ENCODE measurements at regions not wholly inside any gene's neighbourhood (a gene's known extent, or its start where the extent isn't known, plus 50 kb on each side); places are given as distances from the start of the nearest gene placed in this dataset.
A peak's percentile ranks its signal among the peaks of the same experiment; 100 is the strongest.
"Not testable (repeated sequence)": the region's sequence is repeated elsewhere in the genome, so short reads cannot be mapped to it uniquely, and the experiment has no call there.

- no peak for DNase-seq
Measured at GRCh38 chr5:166726406-166726805, 1565.0 kb upstream of the WWC1 start.

DNA sequence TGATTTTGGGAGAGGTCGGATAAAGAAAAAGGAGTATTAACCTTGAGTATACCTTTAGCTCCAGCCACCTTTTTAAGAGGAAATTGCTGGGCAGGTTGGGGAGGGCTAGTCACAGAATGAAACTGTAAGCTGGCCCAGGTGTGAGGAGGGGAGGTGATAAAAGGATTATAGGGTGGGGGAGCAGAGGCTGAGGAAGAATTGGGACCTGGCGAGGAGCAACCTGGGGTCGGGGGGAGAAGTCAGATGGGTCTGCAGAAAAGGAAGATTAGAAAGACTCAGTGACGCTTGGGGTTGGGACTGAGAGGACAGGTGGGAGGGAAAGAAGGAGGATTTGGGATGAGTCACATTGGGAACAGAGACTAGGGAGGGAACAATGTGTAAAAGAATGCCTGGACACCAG lies 1548.5 kb upstream of the WWC1 start:
- not testable (repeated sequence) for DNase-seq

- no peak for DNase-seq
Measured at GRCh38 chr5:166746506-166746905, 1544.9 kb upstream of the WWC1 start.

DNA sequence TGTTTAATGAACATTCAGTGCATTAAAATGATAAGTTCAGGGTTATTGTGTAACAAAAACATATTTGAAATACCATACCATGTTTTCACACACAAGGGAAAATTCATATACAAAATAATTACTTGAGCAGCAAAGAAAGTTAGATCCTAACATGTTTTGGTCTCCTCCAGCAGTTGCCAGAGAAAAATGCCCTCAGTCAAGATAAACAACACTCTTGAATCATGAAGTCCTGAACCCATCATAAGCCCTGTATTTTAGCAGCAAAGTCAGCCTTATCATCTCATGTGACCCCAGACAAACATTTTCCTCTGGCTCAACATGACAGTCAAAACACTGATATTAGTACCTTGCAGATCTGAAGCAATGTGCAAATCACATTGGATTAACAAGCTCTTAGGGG lies 1541.1 kb upstream of the WWC1 start:
- DNase-seq: peak in 1 of 2 experiments; percentile 13

DNA sequence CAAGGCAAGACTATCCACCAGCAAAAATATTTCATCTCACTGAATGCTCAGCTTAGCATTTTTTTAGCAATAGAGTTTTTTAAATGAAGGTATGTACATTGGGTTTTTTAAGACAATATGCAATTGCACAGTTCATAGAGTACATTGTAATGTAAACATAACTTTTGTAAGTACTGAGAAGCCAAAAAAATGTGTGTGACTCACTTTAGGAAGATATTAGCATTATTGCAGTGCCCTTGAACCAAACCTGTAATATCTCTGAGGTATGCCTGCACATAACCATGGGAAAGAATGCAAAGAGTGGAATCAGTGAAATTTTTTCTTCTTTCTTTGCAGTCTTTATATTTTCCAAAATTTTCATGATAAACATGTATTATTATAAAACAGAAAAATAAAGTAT lies 1533.3 kb upstream of the WWC1 start:
- DNase-seq: no peak

- DNase-seq: no peak
Measured at GRCh38 chr5:166767858-166768257, 1523.6 kb upstream of the WWC1 start.

GRCh38 chr5:166768536-166768935 lies 1522.9 kb upstream of the WWC1 start:
- no peak for DNase-seq

DNA sequence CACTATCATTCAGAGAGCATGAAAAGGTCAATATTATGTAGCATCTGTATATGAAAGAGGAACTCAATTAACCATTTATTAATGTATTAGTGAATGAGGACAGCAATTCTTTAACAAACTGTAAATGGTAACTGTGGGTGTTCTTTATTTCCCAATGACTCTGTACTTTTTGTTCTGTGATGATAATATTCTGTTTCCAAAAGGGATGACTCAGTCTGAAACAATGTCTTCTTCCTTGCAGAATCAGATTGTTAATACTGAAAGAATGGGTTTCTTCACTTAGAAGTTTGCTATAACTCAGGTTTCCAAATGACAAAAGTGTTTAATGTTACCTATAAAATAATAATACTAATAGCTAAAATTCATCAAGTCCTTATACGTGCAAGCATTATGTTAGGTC lies 1518.7 kb upstream of the WWC1 start:
- no peak for DNase-seq

DNA sequence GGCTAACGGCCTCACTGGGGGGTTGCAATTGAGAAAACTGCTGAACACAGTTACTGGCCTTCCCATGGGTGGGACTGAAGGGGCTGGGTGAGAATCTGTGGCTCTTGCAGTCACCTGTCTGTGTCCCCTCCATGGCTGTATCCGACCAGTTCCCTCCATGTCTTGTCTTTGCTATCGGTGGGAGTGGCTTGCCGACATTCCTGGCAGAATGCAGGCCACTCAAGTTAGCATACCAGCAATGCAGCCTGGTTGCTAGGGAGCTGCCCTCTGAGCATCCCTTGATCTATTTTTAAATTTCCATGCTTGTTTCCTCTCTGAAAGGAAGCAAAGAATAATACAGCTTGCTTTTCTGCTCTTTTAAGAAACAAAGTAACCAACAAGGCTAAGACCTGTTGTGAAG lies 1509.7 kb upstream of the WWC1 start:
- no peak for DNase-seq

GRCh38 chr5:166784545-166785078 lies 1506.8 kb upstream of the WWC1 start:
- DNase-seq: no peak

DNA sequence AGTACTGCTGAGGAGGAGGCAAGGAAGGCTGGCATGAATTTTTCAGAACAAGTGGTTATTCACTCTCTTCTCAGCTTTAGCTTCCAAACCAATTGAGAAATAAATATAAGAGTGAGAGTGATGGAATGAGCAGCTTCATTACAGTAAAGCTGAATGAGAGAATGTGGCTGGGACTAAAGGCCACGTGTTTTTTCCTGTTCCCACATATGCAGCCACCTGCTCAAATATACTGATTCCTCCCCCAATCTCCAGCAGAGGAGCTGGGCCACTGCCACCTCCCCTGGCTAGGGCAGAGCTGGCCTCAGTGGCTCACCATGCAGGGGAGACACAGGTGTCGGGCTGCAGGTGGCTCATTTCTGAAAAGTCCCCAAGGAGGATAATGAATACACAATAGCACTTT lies 1505.3 kb upstream of the WWC1 start:
- no peak for DNase-seq

DNA sequence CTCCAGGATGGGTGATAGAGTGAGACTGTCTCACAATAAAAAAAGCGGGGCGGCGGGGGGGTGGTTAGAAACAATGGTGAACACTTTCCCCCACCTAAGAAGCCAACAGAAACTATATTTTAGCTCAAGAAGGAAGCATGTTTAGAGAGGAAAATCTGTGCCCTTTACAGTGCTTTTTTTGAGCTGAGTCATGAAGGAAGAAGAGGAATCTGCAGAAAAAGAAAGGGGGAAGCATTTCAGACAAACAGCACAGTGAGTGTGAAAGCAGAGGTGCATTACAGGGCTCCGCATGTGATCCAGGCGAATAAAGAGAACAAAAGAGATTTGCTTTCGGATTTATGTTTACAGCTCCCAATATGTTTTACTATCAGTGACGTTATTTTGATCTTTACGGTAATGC lies 1504.6 kb upstream of the WWC1 start:
- no peak for DNase-seq

GRCh38 chr5:166788050-166788449 lies 1503.4 kb upstream of the WWC1 start:
- peak in 1 of 2 experiments; percentile 4 for DNase-seq

GRCh38 chr5:166795756-166796155 lies 1495.7 kb upstream of the WWC1 start:
- DNase-seq: no peak

DNA sequence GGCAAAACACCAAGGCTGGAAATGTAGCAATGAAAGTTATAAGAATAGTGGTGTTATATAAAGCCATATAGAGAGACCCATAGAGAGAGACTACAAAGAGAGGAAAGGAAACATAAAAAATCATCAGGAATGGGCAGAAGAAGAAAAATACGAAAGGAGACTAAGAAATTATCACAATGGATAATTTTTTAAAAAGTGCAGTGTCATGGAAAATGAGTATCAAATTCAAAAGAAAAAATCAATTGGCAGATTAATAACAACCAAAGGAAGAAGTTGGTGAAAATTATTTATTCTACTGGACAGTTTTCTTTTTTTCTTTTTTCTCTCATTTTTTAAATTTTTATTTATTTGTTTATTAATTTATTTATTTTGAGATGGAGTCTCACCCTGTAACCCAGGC lies 1488.4 kb upstream of the WWC1 start:
- DNase-seq: no peak

DNA sequence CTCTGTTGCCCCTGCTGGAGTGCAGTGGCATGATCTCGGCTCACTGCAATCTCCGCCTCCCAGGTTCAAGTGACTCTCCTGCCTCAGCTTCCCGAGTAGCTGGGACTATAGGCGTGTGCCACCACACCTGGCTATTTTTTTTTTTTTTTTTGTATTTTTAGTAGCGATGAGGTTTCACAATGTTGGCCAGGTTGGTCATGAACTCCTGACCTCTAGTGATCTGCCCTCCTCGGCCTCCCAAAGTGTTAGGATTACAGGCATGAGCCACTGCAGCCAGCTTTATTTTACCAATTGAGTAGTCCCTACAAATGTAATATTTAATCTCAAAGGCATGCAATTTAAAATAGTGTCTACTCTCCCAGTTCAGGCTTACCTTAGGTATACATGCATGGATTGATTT lies 1487.2 kb upstream of the WWC1 start:
- DNase-seq: not testable (repeated sequence)

- DNase-seq: not testable (repeated sequence)
Measured at GRCh38 chr5:166804693-166805092, 1486.8 kb upstream of the WWC1 start.

- not testable (repeated sequence) for DNase-seq
Measured at GRCh38 chr5:166810093-166810658, 1481.3 kb upstream of the WWC1 start.

GRCh38 chr5:166810721-166811120 lies 1480.7 kb upstream of the WWC1 start:
- DNase-seq: no peak

- no peak for DNase-seq
Measured at GRCh38 chr5:166823360-166823759, 1468.1 kb upstream of the WWC1 start.

GRCh38 chr5:166834246-166834645 lies 1457.2 kb upstream of the WWC1 start:
- DNase-seq: no peak

- DNase-seq: no peak
Measured at GRCh38 chr5:166845044-166845443, 1446.4 kb upstream of the WWC1 start.

DNA sequence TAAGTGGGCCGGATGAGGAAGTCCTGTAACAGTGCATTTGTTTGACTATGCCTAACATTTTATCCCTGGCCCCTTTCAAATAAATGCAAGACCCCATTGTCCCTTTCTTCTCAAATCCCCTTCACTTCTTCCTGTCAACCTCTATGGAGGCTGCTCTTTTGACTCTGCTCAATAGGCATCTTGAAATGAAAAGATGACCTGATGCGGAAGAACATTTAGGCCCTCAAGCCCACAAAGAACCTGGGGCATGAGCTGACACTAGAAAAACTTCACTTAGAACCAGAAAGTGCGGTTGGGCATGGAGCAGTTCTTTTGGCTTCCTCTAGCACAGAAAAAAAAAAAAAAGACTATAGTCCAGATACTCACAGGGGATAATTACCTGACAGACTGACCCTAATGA lies 1434.7 kb upstream of the WWC1 start:
- DNase-seq: no peak

DNA sequence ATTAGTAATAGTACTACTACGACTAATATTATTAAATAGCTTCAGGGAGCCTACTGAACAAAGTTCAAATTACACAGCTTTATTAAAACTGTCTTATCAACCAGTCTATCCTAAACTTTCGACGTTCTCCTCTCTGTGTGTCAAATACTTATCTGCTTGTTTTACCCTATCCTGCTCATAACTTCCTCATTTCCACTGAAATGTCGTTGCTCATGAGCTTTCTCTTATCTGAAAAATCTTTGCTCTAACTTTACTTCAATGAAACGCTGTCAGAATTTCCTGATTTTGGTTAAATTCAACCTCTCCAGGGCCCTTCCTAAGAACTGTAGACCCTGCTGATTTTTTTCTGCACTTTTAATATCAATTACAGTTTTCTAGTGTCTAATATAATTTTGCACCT lies 1431.0 kb upstream of the WWC1 start:
- DNase-seq: no peak

DNA sequence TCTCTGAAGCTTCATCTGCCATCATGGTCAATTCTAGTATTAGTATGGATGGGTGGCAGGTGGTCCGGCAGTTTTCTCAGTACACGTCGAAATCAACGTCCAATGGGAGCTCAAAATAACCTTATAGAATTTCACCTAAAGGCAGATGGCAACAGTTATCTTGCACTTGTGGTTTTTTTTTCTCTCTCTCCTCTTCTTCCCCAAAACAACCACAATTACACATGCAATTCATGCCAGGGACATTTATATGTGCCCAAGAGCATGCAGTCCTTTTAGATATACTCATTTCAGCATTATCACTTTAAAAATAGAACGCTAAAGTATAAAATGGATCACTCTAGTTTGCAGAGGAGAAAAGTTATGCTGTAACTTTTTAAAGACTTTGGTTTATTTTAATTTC lies 1428.9 kb upstream of the WWC1 start:
- DNase-seq: no peak

Measured in NCI-H526 (cell line).